SJSA1 (cell line): ENCODE measurements at regions not wholly inside any gene's neighbourhood (a gene's known extent, or its start where the extent isn't known, plus 50 kb on each side); places are given as distances from the start of the nearest gene placed in this dataset.

Source experiments
- DNase-seq, 2 experiments: peaks; one replicate each; pipeline ENCODE4 v3.0.0-alpha.2; 2015 to 2020; ENCODE audit warnings: low spot score in 2 of 2, low read depth in 1 of 2
- H3K27ac ChIP-seq: fragments of 250-450 bp; sonication (Bioruptor Pico); 2 replicates; pipeline ENCODE4 v1.5.1; 2020; ENCODE audit warnings: mild to moderate bottlenecking, moderate library complexity
- H3K27me3 ChIP-seq: fragments of 250-450 bp; sonication (Bioruptor Pico); replicated peaks from 2 replicates; pipeline ENCODE4 v1.5.1; 2020; ENCODE audit warnings: mild to moderate bottlenecking, moderate library complexity
- H3K36me3 ChIP-seq: fragments of 250-450 bp; sonication (Bioruptor Pico); 2 replicates; pipeline ENCODE4 v1.5.1; 2020; ENCODE audit warnings: mild to moderate bottlenecking
- H3K4me1 ChIP-seq: fragments of 250-450 bp; sonication (Bioruptor Pico); replicated peaks from 2 replicates; pipeline ENCODE4 v1.6.1; 2021; ENCODE audit warnings: mild to moderate bottlenecking
- H3K4me3 ChIP-seq: fragments of 250-450 bp; sonication (Bioruptor Pico); 2 replicates; pipeline ENCODE4 v1.5.1; 2020; ENCODE audit warnings: mild to moderate bottlenecking
- H3K9me3 ChIP-seq: fragments of 250-450 bp; sonication (Bioruptor Pico); replicated peaks from 2 replicates; pipeline ENCODE4 v1.5.1; 2020; ENCODE audit warnings: mild to moderate bottlenecking

- H3K4me3 ChIP-seq, result no peak overlapping the region
- H3K36me3 ChIP-seq, result no peaks in the 10 kb centered on the region
- no peak for DNase-seq
- H3K27ac ChIP-seq, result no peak overlapping the region
- H3K4me1 ChIP-seq, result no peaks in the 10 kb centered on the region
- no peaks in the 10 kb centered on the region for H3K9me3 ChIP-seq
- H3K27me3 ChIP-seq, result no peaks in the 10 kb centered on the region
Measured at GRCh38 chr4:136653640-136654406, 878.5 kb downstream of the PCDH18 start.

- no peak for DNase-seq
- Histone ChIP-seq H3K9me3 (no peaks in the 10 kb centered on the region), H3K27me3 (no peaks in the 10 kb centered on the region), H3K27ac (no peak overlapping the region), H3K4me1 (no peaks in the 10 kb centered on the region), H3K4me3 (no peak overlapping the region), H3K36me3 (no peaks in the 10 kb centered on the region)
Measured at GRCh38 chr4:136651932-136652331, 880.4 kb downstream of the PCDH18 start.

- no peak for DNase-seq
- Histone ChIP-seq H3K4me3 (no peak overlapping the region), H3K27me3 (no peaks in the 10 kb centered on the region), H3K36me3 (no peaks in the 10 kb centered on the region), H3K9me3 (no peaks in the 10 kb centered on the region), H3K4me1 (no peaks in the 10 kb centered on the region), H3K27ac (no peak overlapping the region)
Measured at GRCh38 chr4:136651278-136651667, 881.0 kb downstream of the PCDH18 start.

DNA sequence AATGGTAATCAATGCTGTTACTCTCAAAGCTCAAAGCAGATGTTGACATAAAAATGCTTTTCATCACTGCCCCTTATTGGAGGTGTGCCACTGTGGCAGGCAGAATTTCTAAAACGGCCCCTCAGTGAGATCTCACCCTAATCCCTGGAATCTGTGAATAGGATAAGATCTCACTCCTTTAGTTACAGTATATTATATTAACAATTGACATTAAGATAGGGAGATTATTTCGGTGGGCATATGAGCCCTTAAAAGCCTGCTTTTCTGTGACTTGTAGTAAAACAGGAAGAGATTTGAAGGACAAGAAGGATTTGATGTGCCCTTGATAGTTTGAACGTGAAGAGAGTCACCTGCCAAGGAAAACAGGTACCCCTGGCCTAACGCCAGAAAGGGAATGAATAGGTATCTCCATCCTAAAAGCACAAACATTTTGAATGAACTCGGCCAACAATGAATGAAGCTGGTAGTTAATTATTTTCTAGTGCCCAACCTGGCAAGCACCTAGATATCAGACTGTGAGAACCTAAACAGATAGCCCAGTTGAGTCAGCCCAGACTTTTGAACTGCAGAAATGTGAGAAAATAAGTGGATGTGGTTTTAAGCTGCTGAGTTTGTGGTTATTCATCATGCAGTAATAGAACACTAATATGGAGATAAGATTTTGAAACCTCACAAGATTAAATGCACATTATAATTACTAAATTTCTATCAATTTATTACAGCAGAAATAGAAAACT is 881.6 kb downstream of the PCDH18 start:
- Histone ChIP-seq H3K9me3 (no peaks in the 10 kb centered on the region), H3K27me3 (no peaks in the 10 kb centered on the region), H3K36me3 (no peaks in the 10 kb centered on the region), H3K4me3 (no peak overlapping the region), H3K4me1 (no peaks in the 10 kb centered on the region), H3K27ac (no peak overlapping the region)
- DNase-seq, result no peak

GRCh38 chr4:136644279-136644678 is 888.0 kb downstream of the PCDH18 start:
- no peak for DNase-seq
- no peak overlapping the region for H3K4me3 ChIP-seq
- no peaks in the 10 kb centered on the region for H3K27me3 ChIP-seq
- H3K9me3 ChIP-seq, result no peaks in the 10 kb centered on the region
- H3K27ac ChIP-seq, result no peak overlapping the region
- H3K4me1 ChIP-seq, result no peaks in the 10 kb centered on the region
- no peaks in the 10 kb centered on the region for H3K36me3 ChIP-seq

DNA sequence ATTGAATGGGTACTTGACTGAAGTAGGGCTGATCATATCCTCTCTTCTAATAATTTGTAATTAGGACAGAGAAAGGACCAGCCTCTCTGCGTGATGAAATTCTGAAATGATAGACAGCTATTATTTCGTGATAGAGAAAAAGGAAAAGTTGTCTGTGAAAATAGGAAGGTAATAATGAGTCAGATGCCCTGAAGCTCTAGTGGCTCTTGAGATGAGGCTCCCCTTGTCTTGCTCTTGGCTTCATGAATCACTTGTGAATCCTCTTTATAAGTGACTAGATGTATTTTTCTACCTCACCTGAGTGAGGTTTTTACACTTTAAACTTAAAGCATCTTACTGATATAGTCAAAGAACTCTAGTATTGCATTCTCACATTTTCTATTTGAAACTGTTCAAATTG is 888.9 kb downstream of the PCDH18 start:
- H3K9me3 ChIP-seq, result no peaks in the 10 kb centered on the region
- DNase-seq, result no peak
- no peaks in the 10 kb centered on the region for H3K4me1 ChIP-seq
- H3K4me3 ChIP-seq, result no peak overlapping the region
- H3K27ac ChIP-seq, result no peak overlapping the region
- no peaks in the 10 kb centered on the region for H3K36me3 ChIP-seq
- no peaks in the 10 kb centered on the region for H3K27me3 ChIP-seq

DNA sequence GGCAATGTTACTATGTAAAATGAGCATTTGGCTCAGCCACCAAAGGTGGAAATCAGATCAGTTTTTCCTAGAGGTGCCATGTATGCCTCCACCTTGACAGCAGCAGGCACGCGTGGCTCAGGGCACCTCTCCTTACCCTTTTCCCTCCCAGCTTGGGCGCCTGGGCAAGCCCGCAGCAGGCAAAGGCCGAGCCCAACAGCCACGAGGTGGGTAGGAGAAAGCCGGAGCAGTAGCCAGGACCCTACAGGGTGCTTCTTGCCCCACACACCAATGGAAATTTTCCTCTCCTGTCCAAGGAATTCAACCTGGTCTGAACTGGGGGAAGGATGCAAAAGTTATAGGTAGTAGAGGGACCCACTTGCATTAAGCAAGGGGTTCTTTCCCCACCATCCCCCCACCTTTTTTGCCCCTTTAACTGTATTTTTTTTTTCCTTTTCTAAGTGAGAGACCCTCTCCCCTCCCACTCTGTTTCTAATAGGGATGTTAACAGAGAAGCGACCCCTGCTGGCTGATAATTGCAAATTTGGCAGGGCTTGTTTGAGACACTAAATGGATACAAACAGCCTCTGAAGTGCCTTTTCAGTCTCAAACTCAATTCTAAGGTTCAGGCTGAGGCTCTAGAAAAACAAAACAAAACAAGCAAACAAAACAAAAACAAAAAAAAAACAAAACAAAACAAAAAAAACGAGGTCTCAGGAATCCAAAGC is 895.1 kb downstream of the PCDH18 start:
- Histone ChIP-seq H3K27ac (no peak overlapping the region), H3K9me3 (no peaks in the 10 kb centered on the region; the same call in 1 of the 2 replicates), H3K36me3 (no peaks in the 10 kb centered on the region), H3K4me1 (no peaks in the 10 kb centered on the region), H3K27me3 (no peaks in the 10 kb centered on the region), H3K4me3 (no peak overlapping the region)
- no peak for DNase-seq

DNA sequence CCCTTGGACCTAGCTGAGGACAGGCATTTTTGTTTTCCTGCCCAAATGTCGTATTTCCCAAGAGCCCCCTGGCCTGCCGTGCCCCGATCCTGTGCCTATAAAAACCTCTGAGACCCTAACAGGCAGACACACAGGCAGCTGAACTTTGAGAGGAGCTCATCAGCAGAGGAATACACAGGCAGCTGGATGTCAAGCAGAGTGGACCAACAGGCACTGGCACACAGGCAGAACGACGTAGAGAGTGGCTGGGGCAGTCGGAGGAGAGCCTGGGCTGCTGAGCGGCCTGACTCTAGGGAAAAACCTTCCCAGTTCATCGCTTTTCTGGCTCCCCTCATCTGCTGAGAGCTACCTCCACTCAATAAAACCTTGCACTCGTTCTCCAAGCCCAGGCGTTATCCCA is 896.1 kb downstream of the PCDH18 start:
- Histone ChIP-seq H3K36me3 (no peaks in the 10 kb centered on the region), H3K9me3 (no peaks in the 10 kb centered on the region; the same call in 1 of the 2 replicates), H3K4me3 (no peak overlapping the region), H3K4me1 (no peaks in the 10 kb centered on the region), H3K27me3 (no peaks in the 10 kb centered on the region), H3K27ac (no peak overlapping the region)
- DNase-seq, result no peak

DNA sequence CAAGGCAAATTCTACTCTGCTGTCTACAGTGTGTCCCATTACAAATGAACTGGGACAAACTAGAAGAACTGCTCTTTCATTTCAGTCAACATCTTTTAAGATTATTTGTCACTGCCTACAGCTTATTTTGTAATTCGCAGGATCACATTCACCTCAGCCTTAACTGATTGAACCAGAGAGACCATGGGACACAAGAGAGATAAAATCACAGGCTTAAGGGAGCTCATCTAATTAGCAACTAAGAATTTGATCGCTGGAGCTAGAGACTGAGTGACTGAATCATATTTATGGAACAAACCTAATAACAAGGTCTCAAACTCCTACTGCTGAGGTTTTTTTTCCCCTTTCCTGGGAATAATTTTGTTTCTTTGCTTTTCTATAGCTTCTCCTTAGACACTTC is 898.2 kb downstream of the PCDH18 start:
- Histone ChIP-seq H3K36me3 (no peaks in the 10 kb centered on the region), H3K27me3 (no peaks in the 10 kb centered on the region), H3K27ac (no peak overlapping the region), H3K9me3 (no peaks in the 10 kb centered on the region; the same call in 1 of the 2 replicates), H3K4me3 (no peak overlapping the region), H3K4me1 (no peaks in the 10 kb centered on the region)
- DNase-seq, result no peak

DNA sequence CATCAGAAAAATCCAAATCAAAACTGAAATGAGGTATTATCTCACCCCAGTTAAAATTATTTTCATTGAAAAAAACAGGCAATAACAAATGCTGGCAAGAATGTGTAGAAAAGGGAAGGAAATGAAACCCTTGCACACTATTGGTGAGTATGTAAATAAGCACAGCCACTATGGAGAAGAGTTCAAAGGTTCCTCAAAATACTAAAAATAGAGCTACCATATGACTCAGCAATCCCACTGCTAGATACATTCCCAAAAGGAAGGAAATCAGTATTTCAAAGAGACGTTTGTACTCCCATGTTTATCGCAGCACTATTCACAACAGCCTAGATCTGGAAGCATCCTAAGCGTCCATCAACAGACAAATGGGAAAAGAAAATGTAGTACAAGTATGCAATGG is 932.4 kb downstream of the PCDH18 start:
- Histone ChIP-seq H3K9me3 (no peaks in the 10 kb centered on the region), H3K27me3 (no peaks in the 10 kb centered on the region), H3K4me1 (no peaks in the 10 kb centered on the region), H3K4me3 (no peak overlapping the region), H3K36me3 (no peaks in the 10 kb centered on the region), H3K27ac (no peak overlapping the region)
- DNase-seq, result no peak

- H3K4me1 ChIP-seq, result no peaks in the 10 kb centered on the region
- H3K36me3 ChIP-seq, result no peaks in the 10 kb centered on the region
- no peak overlapping the region for H3K4me3 ChIP-seq
- H3K27me3 ChIP-seq, result no peaks in the 10 kb centered on the region
- no peak overlapping the region for H3K27ac ChIP-seq
- no peak for DNase-seq
- H3K9me3 ChIP-seq, result 0 out of 2 replicates have a peak, but pooled peaks cover 3% of the 10 kb centered on the region
Measured at GRCh38 chr4:136590440-136590839, 941.9 kb downstream of the PCDH18 start.

DNA sequence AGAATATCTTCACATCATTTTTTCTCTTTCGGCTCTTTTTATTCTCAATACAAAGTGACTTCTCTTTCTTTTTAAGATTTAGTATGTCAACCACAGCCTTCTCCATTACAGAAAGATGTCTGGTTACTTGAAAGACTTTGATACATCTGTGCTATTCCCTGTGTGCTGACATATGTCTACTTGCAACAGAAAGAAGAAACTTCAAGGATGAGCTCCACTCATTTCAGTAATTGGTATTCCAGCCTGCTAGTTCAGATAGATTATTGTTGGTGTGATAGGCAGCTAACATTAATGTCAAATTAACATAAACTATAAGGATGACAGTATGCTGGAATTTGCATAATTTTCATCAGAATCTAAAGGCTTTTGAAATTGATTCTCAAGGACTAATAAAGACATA is 948.7 kb downstream of the PCDH18 start:
- no peak for DNase-seq
- peaks cover 3% of the 10 kb centered on the region; the same call in 1 of the 2 replicates for H3K9me3 ChIP-seq
- no peaks in the 10 kb centered on the region for H3K4me1 ChIP-seq
- H3K27me3 ChIP-seq, result no peaks in the 10 kb centered on the region
- H3K4me3 ChIP-seq, result no peak overlapping the region
- no peaks in the 10 kb centered on the region for H3K36me3 ChIP-seq
- H3K27ac ChIP-seq, result no peak overlapping the region

GRCh38 chr4:136581119-136581518 is 951.2 kb downstream of the PCDH18 start:
- H3K27me3 ChIP-seq, result no peaks in the 10 kb centered on the region
- H3K9me3 ChIP-seq, result peaks cover 3% of the 10 kb centered on the region; the same call in 1 of the 2 replicates
- H3K4me3 ChIP-seq, result no peak overlapping the region
- DNase-seq, result no peak
- no peak overlapping the region for H3K27ac ChIP-seq
- H3K36me3 ChIP-seq, result no peaks in the 10 kb centered on the region
- H3K4me1 ChIP-seq, result no peaks in the 10 kb centered on the region

DNA sequence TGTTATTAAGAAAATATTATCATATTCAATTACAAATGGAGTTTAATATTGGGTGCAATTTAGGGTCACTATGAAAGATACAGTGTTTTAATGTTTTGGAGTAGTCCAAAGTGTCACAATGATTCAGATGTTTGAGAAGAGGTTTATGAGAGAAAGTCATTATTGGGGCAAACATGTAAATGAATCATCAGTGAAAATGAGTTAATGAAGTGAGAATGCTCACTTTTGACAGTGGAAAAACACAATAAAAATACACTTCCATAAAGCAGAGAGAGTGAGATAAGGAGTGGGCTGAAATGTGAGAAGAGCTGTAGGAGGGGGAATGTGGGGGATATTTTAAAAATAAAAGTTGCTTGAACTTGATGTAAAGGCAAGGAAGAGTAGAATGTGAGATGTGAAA is 957.1 kb downstream of the PCDH18 start:
- H3K4me3 ChIP-seq, result no peak overlapping the region

More for the DNA sequence above, 957.1 kb downstream of the PCDH18 start:
- Histone ChIP-seq H3K27ac (no peak overlapping the region), H3K36me3 (no peaks in the 10 kb centered on the region), H3K4me1 (no peaks in the 10 kb centered on the region), H3K27me3 (no peaks in the 10 kb centered on the region), H3K9me3 (peaks cover 3% of the 10 kb centered on the region; the same call in 1 of the 2 replicates)
- DNase-seq, result no peak
